GM12891 (cell line): ENCODE measurements at regions not wholly inside any gene's neighbourhood (a gene's known extent, or its start where the extent isn't known, plus 50 kb on each side); places are given as distances from the start of the nearest gene placed in this dataset.

Experiments
- PAX5 ChIP-seq: IDR thresholded peaks from 2 replicates; pipeline ENCODE4 v1.6.1; 2011; ENCODE audit warnings: low read length, moderate library complexity, mild to moderate bottlenecking; ENCODE audit not compliant: insufficient read depth, severe bottlenecking
- POLR2A ChIP-seq: IDR thresholded peaks from 2 replicates; pipeline ENCODE4 v1.6.1; 2011; ENCODE audit warnings: low read depth, low read length, control low read depth
- POLR2AphosphoS5 ChIP-seq: IDR thresholded peaks from 2 replicates; pipeline ENCODE4 v1.6.1; 2011; ENCODE audit warnings: low read depth, low read length, control low read depth

DNA sequence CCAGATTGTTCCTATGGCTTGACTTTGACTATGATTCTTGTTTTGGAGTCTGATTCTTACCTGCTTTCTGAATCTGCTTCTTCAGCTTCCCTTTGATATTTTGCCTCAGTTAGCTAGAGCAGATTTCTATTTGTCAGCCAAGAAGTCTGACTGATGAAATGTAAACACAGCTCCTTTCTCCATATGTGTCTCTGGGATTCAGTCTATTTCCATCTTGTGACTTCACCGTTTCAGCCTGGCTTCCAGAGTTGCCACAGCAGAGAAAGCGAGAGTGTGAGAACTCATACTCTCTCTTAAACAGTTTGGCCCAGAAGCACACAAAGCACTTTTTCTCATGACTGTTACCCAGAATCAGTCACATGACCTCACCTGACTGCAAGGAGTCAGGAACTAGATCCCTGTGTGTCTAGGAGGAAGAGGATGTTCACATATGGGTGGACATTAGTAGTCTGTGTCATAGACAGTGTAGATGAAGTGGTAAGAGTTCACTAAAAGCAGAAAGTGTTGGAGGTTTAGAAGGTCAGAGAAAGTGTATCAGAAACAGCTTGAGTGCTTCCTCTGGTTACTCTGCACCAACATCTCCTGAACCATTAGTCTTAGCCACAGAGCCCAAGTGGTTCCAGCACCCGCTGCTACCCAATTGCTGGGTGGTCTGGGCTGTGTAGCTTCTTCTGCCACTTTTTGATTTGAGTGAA is 103.4 kb upstream of the CDK6 start:
- no peak for TF ChIP-seq POLR2A
- no peak for TF ChIP-seq PAX5
- no peak for TF ChIP-seq POLR2AphosphoS5
